Osteoblast (primary cell): ENCODE measurements at regions not wholly inside any gene's neighbourhood (a gene's known extent, or its start where the extent isn't known, plus 50 kb on each side); places are given as distances from the start of the nearest gene placed in this dataset.

Source experiments
- DNase-seq: peaks from one replicate; pipeline ENCODE4 v3.0.0; 2011; ENCODE audit warnings: low spot score, mixed read lengths; ENCODE audit not compliant: insufficient read length; ENCODE audit errors: missing footprints
- H2AFZ ChIP-seq: 2 replicates; pipeline ENCODE4 v1.6.0; 2011; ENCODE audit warnings: mild to moderate bottlenecking, low read length
- H3K27ac ChIP-seq: 2 replicates; pipeline ENCODE4 v1.5.1; 2011; ENCODE audit warnings: mild to moderate bottlenecking, low read depth, low read length, moderate library complexity
- H3K27me3 ChIP-seq: 2 replicates; pipeline ENCODE4 v1.6.0; 2012; ENCODE audit warnings: mild to moderate bottlenecking, control low read depth, inconsistent platforms, low read length, moderate library complexity; ENCODE audit not compliant: insufficient read depth
- H3K36me3 ChIP-seq: 2 replicates; pipeline ENCODE4 v1.5.1; 2011; ENCODE audit warnings: mild to moderate bottlenecking, low read length, control low read depth, moderate library complexity; ENCODE audit not compliant: insufficient read depth
- H3K4me1 ChIP-seq: 2 replicates; pipeline ENCODE4 v1.5.1; 2011; ENCODE audit warnings: mild to moderate bottlenecking, low read length, control low read depth, moderate library complexity; ENCODE audit not compliant: insufficient read depth
- H3K4me2 ChIP-seq: 2 replicates; pipeline ENCODE4 v1.6.0; 2011; ENCODE audit warnings: mild to moderate bottlenecking, low read length; ENCODE audit not compliant: insufficient read depth
- H3K4me3 ChIP-seq: fragments of 200-600 bp; sonication (generic); 3 replicates; pipeline ENCODE4 v1.5.1; 2012; ENCODE audit warnings: mild to moderate bottlenecking, low read length, inconsistent platforms; ENCODE audit not compliant: insufficient read depth
- H3K79me2 ChIP-seq: 2 replicates; pipeline ENCODE4 v1.6.0; 2012; ENCODE audit warnings: mild to moderate bottlenecking, low read length, control low read depth, inconsistent platforms; ENCODE audit not compliant: insufficient read depth
- H3K9me3 ChIP-seq: 2 replicates; pipeline ENCODE4 v1.5.1; 2011; ENCODE audit warnings: low read depth, low read length, control low read depth
- H4K20me1 ChIP-seq: 2 replicates; pipeline ENCODE4 v1.6.0; 2012; ENCODE audit warnings: mild to moderate bottlenecking, low read length, control low read depth; ENCODE audit not compliant: insufficient read depth
- CTCF ChIP-seq: IDR thresholded peaks from 2 replicates; pipeline ENCODE4 v1.5.1; 2011; ENCODE audit warnings: mild to moderate bottlenecking, low read depth, low read length, moderate library complexity; ENCODE audit errors: extremely low read depth

- no peak overlapping the region for H3K27ac ChIP-seq
- H3K4me1 ChIP-seq = no peaks in the 10 kb centered on the region
- no peaks in the 10 kb centered on the region for H3K27me3 ChIP-seq
- no peak overlapping the region for H3K4me2 ChIP-seq
- TF ChIP-seq CTCF = no peak
- peaks cover 2% of the 10 kb centered on the region for H3K9me3 ChIP-seq
- no peak overlapping the region for H3K4me3 ChIP-seq
- DNase-seq = no peak
- no peak overlapping the region for H2AFZ ChIP-seq
- H3K79me2 ChIP-seq = no peaks in the 10 kb centered on the region
- H3K36me3 ChIP-seq = no peaks in the 10 kb centered on the region
- no peaks in the 10 kb centered on the region for H4K20me1 ChIP-seq
These were observed 375.0 kb downstream of the TMEM232 start for GRCh38 chr5:110351430-110351829.

- H4K20me1 ChIP-seq = no peaks in the 10 kb centered on the region
- H3K9me3 ChIP-seq = peaks cover 2% of the 10 kb centered on the region
- H2AFZ ChIP-seq = no peak overlapping the region
- H3K4me1 ChIP-seq = no peaks in the 10 kb centered on the region
- H3K27ac ChIP-seq = no peak overlapping the region
- no peak overlapping the region for H3K4me2 ChIP-seq
- peak; percentile 15 for DNase-seq
- H3K27me3 ChIP-seq = no peaks in the 10 kb centered on the region
- no peak overlapping the region for H3K4me3 ChIP-seq
- no peak for TF ChIP-seq CTCF
- H3K79me2 ChIP-seq = no peaks in the 10 kb centered on the region
- H3K36me3 ChIP-seq = no peaks in the 10 kb centered on the region
These were observed 372.2 kb downstream of the TMEM232 start for GRCh38 chr5:110354311-110354710.

- TF ChIP-seq CTCF = no peak
- no peak overlapping the region for H3K4me3 ChIP-seq
- no peaks in the 10 kb centered on the region for H3K4me1 ChIP-seq
- H4K20me1 ChIP-seq = no peaks in the 10 kb centered on the region
- no peak overlapping the region for H3K27ac ChIP-seq
- no peak for DNase-seq
- no peaks in the 10 kb centered on the region for H3K79me2 ChIP-seq
- no peaks in the 10 kb centered on the region for H3K36me3 ChIP-seq
- peaks cover 2% of the 10 kb centered on the region for H3K9me3 ChIP-seq
- no peaks in the 10 kb centered on the region for H3K27me3 ChIP-seq
- H3K4me2 ChIP-seq = no peak overlapping the region
- no peak overlapping the region for H2AFZ ChIP-seq
These were observed 371.4 kb downstream of the TMEM232 start for GRCh38 chr5:110354915-110355644.

GRCh38 chr5:110356677-110357076 is 369.8 kb downstream of the TMEM232 start:
- no peak overlapping the region for H2AFZ ChIP-seq
- H3K79me2 ChIP-seq = no peaks in the 10 kb centered on the region
- no peak overlapping the region for H3K27ac ChIP-seq
- no peak for TF ChIP-seq CTCF
- no peaks in the 10 kb centered on the region for H3K36me3 ChIP-seq
- H3K4me2 ChIP-seq = no peak overlapping the region
- no peaks in the 10 kb centered on the region for H4K20me1 ChIP-seq
- no peaks in the 10 kb centered on the region for H3K9me3 ChIP-seq
- no peaks in the 10 kb centered on the region for H3K27me3 ChIP-seq
- no peak overlapping the region for H3K4me3 ChIP-seq
- no peak for DNase-seq
- no peaks in the 10 kb centered on the region for H3K4me1 ChIP-seq
